Erythroblast (primary cell): ENCODE measurements at regions not wholly inside any gene's neighbourhood (a gene's known extent, or its start where the extent isn't known, plus 50 kb on each side); places are given as distances from the start of the nearest gene placed in this dataset.

ENCODE experiments used
- GATA1 ChIP-seq: IDR thresholded peaks from 2 replicates; pipeline ENCODE4 v1.6.1; 2011; ENCODE audit warnings: low read depth, mild to moderate bottlenecking, control low read depth, low read length, moderate library complexity
- POLR2A ChIP-seq: IDR thresholded peaks from 2 replicates; pipeline ENCODE4 v1.6.1; 2011; ENCODE audit warnings: mild to moderate bottlenecking, low read length

DNA sequence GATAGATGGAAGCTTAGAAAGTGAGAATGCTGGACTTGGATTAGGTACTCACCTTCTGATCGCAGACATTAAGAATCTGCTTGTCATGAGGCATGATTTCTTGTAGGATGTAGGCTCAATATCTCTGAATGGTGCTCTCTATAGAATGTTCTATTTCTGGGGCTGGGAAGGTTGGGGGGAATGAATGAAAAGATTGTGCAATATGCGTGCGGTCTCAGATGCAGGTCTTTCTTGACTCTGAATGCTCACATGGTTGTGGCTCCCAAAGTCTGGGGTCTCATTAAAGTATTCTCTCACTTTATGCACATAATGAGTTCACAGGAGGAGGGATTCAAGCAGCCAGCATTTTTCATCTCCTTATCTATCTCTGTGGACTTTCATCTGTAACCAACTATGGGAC lies 482.0 kb upstream of the CD180 start:
- TF ChIP-seq POLR2A (no peak), GATA1 (no peak)
